Natural killer cell (primary cell): ENCODE measurements at regions not wholly inside any gene's neighbourhood (a gene's known extent, or its start where the extent isn't known, plus 50 kb on each side); places are given as distances from the start of the nearest gene placed in this dataset.

ENCODE experiments used
- ATAC-seq, 3 donors: fragments of 150-1000 bp in 2 of 3; fragments of 200-7000 bp in 1 of 3; cut with Tn5 transposase; 1 replicate in 1 of 3; 2 replicates in 2 of 3; pipeline ENCODE4 v1.10.0; 2021; ENCODE audit warnings: mild to moderate bottlenecking in 2 of 3, moderate library complexity in 2 of 3
- DNase-seq, 2 donors: peaks; one replicate each; pipeline versions ENCODE4 v3.0.0 to v3.0.0-alpha.2; 2013 to 2021; ENCODE audit warnings: mixed read lengths in 1 of 2
- H3K27ac ChIP-seq: one replicate; pipeline ENCODE4 v1.5.1; 2013; ENCODE audit warnings: mild to moderate bottlenecking, low read length
- H3K27me3 ChIP-seq: one replicate; pipeline ENCODE4 v1.6.1; 2013; ENCODE audit warnings: low read length; ENCODE audit not compliant: control insufficient read depth, insufficient read depth
- H3K36me3 ChIP-seq: one replicate; pipeline ENCODE4 v1.6.1; 2013; ENCODE audit warnings: low read length; ENCODE audit not compliant: control insufficient read depth, insufficient read depth
- H3K4me1 ChIP-seq: one replicate; pipeline ENCODE4 v1.6.1; 2013; ENCODE audit warnings: low read length; ENCODE audit not compliant: control insufficient read depth, insufficient read depth
- H3K4me3 ChIP-seq: one replicate; pipeline ENCODE4 v1.5.1; 2013; ENCODE audit warnings: low read length
- H3K9me3 ChIP-seq: one replicate; pipeline ENCODE4 v1.6.1; 2013; ENCODE audit warnings: low read length; ENCODE audit not compliant: control insufficient read depth, insufficient read depth
- H3K27ac Mint-ChIP-seq, 2 donors: one replicate each; pipeline ENCODE4 v1.8.0; 2022; ENCODE audit warnings: mild to moderate bottlenecking in 2 of 2, mixed read lengths in 2 of 2, moderate library complexity in 1 of 2
- H3K27me3 Mint-ChIP-seq, 2 donors: one replicate each; pipeline ENCODE4 v1.8.0; 2022; ENCODE audit warnings: low read depth in 2 of 2, mixed read lengths in 2 of 2
- H3K36me3 Mint-ChIP-seq: one replicate; pipeline ENCODE4 v1.8.0; 2022; ENCODE audit warnings: mixed read lengths
- H3K4me1 Mint-ChIP-seq, 2 donors: one replicate each; pipeline ENCODE4 v1.8.0; 2022; ENCODE audit warnings: mixed read lengths in 2 of 2
- H3K4me3 Mint-ChIP-seq: one replicate; pipeline ENCODE4 v1.8.0; 2022; ENCODE audit warnings: mild to moderate bottlenecking, moderate library complexity, mixed read lengths
- H3K9me3 Mint-ChIP-seq, 2 donors: one replicate each; pipeline ENCODE4 v1.8.0; 2022; ENCODE audit warnings: mixed read lengths in 2 of 2
- CTCF ChIP-seq: fragments of 200-600 bp; IDR thresholded peaks from one replicate; pipeline ENCODE4 v1.8.0; 2022; ENCODE audit warnings: antibody characterized with exemption
- WGBS: methylation state at CpG from one replicate; pipeline ENCODE4 v1.1.7; 2013; ENCODE audit warnings: missing lambda C conversion rate; ENCODE audit not compliant: insufficient coverage; 5-methylcytosine and 5-hydroxymethylcytosine counted together
- intact Hi-C: fragments of 100-400 bp; cut with micrococcal nuclease; formaldehyde crosslinking; loops from one replicate; pipeline ENCODE4 v1.14.2; 2022

DNA sequence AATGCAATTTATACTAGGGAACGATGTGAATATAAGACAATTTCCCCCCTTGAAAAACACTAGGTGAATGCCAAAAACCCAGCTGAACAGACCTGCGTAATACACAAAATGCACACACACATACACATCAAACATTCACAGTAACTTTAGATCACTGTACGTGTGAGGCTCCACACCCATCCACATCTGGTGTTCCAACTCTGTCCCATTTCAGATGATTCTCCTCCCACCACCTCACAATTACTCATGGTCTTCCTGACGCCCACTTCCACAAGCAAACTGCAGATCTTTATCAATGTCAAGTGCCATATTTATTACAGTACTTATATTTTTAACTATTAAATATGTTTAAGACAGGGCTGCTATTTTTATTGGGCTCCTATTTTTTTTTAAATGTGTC lies 57.8 kb upstream of the TENM4 start:
- TF ChIP-seq CTCF = no peak
- Histone ChIP-seq H3K36me3 (no peaks in the 10 kb centered on the region), H3K27me3 (no peaks in the 10 kb centered on the region), H3K4me1 (no peaks in the 10 kb centered on the region), H3K9me3 (no peaks in the 10 kb centered on the region), H3K4me3 (no peak overlapping the region), H3K27ac (no peak overlapping the region)
- Mint-ChIP-seq H3K36me3 (no peaks in the 10 kb centered on the region), H3K9me3 (peaks cover 0 to 3% of the 10 kb centered on the region in 2 donors), H3K27ac (no peak overlapping the region), H3K4me1 (no peaks in the 10 kb centered on the region), H3K27me3 (no peaks in the 10 kb centered on the region), H3K4me3 (no peak overlapping the region)
- intact Hi-C loops = no loop called here
- 58% methylated on average over 4 of the region's 4 CpGs for WGBS
- no peak for DNase-seq
- no peak for ATAC-seq

- no peaks in the 10 kb centered on the region for H3K9me3 ChIP-seq
- DNase-seq = peak in 1 of 2 donors; percentile 41
- no peaks in the 10 kb centered on the region for H3K36me3 ChIP-seq
- H3K27ac ChIP-seq = no peak overlapping the region
- Mint-ChIP-seq H3K36me3 (no peaks in the 10 kb centered on the region), H3K9me3 (peaks cover 0 to 3% of the 10 kb centered on the region in 2 donors), H3K4me1 (no peaks in the 10 kb centered on the region), H3K27ac (no peak overlapping the region), H3K27me3 (peaks cover 0 to 3% of the 10 kb centered on the region in 2 donors), H3K4me3 (no peak overlapping the region)
- no peaks in the 10 kb centered on the region for H3K27me3 ChIP-seq
- ATAC-seq = peak in 1 of 3 donors; percentile 39
- intact Hi-C loops = no loop called here
- no peak for TF ChIP-seq CTCF
- WGBS = 25% methylated on average over 11 of the region's 11 CpGs
- no peak overlapping the region for H3K4me3 ChIP-seq
- no peaks in the 10 kb centered on the region for H3K4me1 ChIP-seq
Measured at GRCh38 chr11:79493555-79494171, 52.8 kb upstream of the TENM4 start.

DNA sequence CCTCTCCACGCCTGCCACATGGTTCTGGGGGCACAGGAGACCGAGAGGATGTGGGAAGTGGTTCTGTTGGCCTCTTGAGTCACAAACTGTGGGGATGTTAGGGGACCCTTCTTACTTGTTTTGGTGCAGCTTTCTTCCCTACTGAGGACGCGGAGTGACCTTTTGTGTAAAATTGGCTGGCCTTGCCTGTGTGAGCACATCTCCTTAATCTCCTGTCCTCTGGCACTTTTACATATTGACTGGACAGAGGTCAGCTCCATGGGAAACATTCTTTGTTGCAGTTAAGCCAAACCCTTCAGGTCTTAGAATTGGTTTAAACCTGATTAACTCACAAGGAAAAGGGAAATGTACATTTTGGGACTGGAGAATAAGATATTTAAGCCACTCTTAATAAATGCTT lies 51.2 kb upstream of the TENM4 start:
- no peak for DNase-seq
- Mint-ChIP-seq H3K9me3 (peaks cover 0 to 2% of the 10 kb centered on the region in 2 donors), H3K27ac (no peak overlapping the region), H3K4me3 (no peak overlapping the region), H3K27me3 (peaks cover 0 to 3% of the 10 kb centered on the region in 2 donors), H3K36me3 (no peaks in the 10 kb centered on the region), H3K4me1 (no peaks in the 10 kb centered on the region)
- Histone ChIP-seq H3K27me3 (no peaks in the 10 kb centered on the region), H3K9me3 (no peaks in the 10 kb centered on the region), H3K4me3 (no peak overlapping the region), H3K4me1 (no peaks in the 10 kb centered on the region), H3K36me3 (no peaks in the 10 kb centered on the region), H3K27ac (no peak overlapping the region)
- ATAC-seq = no peak
- 79% methylated on average over 4 of the region's 4 CpGs for WGBS
- intact Hi-C loops = no loop called here
- no peak for TF ChIP-seq CTCF
